ENCODE measurements at regions not wholly inside any gene's neighbourhood (a gene's known extent, or its start where the extent isn't known, plus 50 kb on each side); places are given as distances from the start of the nearest gene placed in this dataset.
A peak's percentile ranks its signal among the peaks of the same experiment; 100 is the strongest.

- H3K9ac ChIP-seq (ENCODE audit: low read length) = no peak overlapping the region
- Mint-ChIP-seq H3K4me3 (ENCODE audit: unreplicated experiment) (no peak overlapping the region), H3K36me3 (ENCODE audit: low read depth, unreplicated experiment) (no peaks in the 10 kb centered on the region), H3K27me3 (ENCODE audit: low read depth, unreplicated experiment) (no peaks in the 10 kb centered on the region), H3K27ac (ENCODE audit: unreplicated experiment) (no peak overlapping the region), H3K4me1 (ENCODE audit: low read depth, unreplicated experiment) (peaks cover 14% of the 10 kb centered on the region), H3K9me3 (ENCODE audit: unreplicated experiment) (peaks cover 2% of the 10 kb centered on the region)
- no peaks in the 10 kb centered on the region for H3K36me3 ChIP-seq (ENCODE audit: insufficient read depth, low read length)
- no peak overlapping the region for H3K4me3 ChIP-seq (ENCODE audit: insufficient read depth, low read depth, low read length)
- no peak overlapping the region for H2AFZ ChIP-seq (ENCODE audit: low read depth, low read length)
- H3K79me2 ChIP-seq (ENCODE audit: insufficient read depth, low read length) = no peaks in the 10 kb centered on the region
- FAIRE-seq (no peak), DNase-seq (ENCODE audit: low read depth) (peak; percentile 58)
- H3K4me2 ChIP-seq (ENCODE audit: low read length) = peak overlapping the region; percentile 28
- no peaks in the 10 kb centered on the region for H3K9me3 ChIP-seq (ENCODE audit: insufficient read depth, low read depth, low read length)
- H3K27ac ChIP-seq (ENCODE audit: low read depth, low read length) = no peak overlapping the region
- TF ChIP-seq EZH2 (IDR thresholded peaks at IDR 0.05; ENCODE audit: insufficient read depth, low read length) (no peak), CTCF (IDR thresholded peaks at IDR 0.05; ENCODE audit: insufficient read depth, low read depth, low read length) (no peak)
- H3K27me3 ChIP-seq (ENCODE audit: insufficient read depth, low read length) = no peaks in the 10 kb centered on the region
- H3K4me1 ChIP-seq (ENCODE audit: insufficient read depth, low read length) = peaks cover 6% of the 10 kb centered on the region
- no peaks in the 10 kb centered on the region for H4K20me1 ChIP-seq (ENCODE audit: insufficient read depth, low read length)
Observed at GRCh38 chr13:40329781-40330485, 336.5 kb downstream of the FOXO1 start.

GRCh38 chr13:40330950-40331349 is 335.5 kb downstream of the FOXO1 start:
- no peak overlapping the region for H3K4me2 ChIP-seq (ENCODE audit: low read length)

More at GRCh38 chr13:40330950-40331349, 335.5 kb downstream of the FOXO1 start:
- Mint-ChIP-seq H3K9me3 (ENCODE audit: unreplicated experiment) (peaks cover 2% of the 10 kb centered on the region), H3K4me3 (ENCODE audit: unreplicated experiment) (no peak overlapping the region), H3K4me1 (ENCODE audit: low read depth, unreplicated experiment) (peaks cover 14% of the 10 kb centered on the region), H3K27me3 (ENCODE audit: low read depth, unreplicated experiment) (no peaks in the 10 kb centered on the region), H3K36me3 (ENCODE audit: low read depth, unreplicated experiment) (no peaks in the 10 kb centered on the region), H3K27ac (ENCODE audit: unreplicated experiment) (no peak overlapping the region)
- TF ChIP-seq CTCF (IDR thresholded peaks at IDR 0.05; ENCODE audit: insufficient read depth, low read depth, low read length) (no peak), EZH2 (IDR thresholded peaks at IDR 0.05; ENCODE audit: insufficient read depth, low read length) (no peak)
- FAIRE-seq (no peak), DNase-seq (ENCODE audit: low read depth) (no peak)
- no peak overlapping the region for H3K4me3 ChIP-seq (ENCODE audit: insufficient read depth, low read depth, low read length)
- no peak overlapping the region for H3K27ac ChIP-seq (ENCODE audit: low read depth, low read length)
- H3K9ac ChIP-seq (ENCODE audit: low read length) = no peak overlapping the region
- peaks cover 6% of the 10 kb centered on the region for H3K4me1 ChIP-seq (ENCODE audit: insufficient read depth, low read length)
- no peaks in the 10 kb centered on the region for H3K36me3 ChIP-seq (ENCODE audit: insufficient read depth, low read length)
- H3K27me3 ChIP-seq (ENCODE audit: insufficient read depth, low read length) = no peaks in the 10 kb centered on the region
- no peak overlapping the region for H2AFZ ChIP-seq (ENCODE audit: low read depth, low read length)
- no peaks in the 10 kb centered on the region for H3K9me3 ChIP-seq (ENCODE audit: insufficient read depth, low read depth, low read length)
- no peaks in the 10 kb centered on the region for H4K20me1 ChIP-seq (ENCODE audit: insufficient read depth, low read length)
- H3K79me2 ChIP-seq (ENCODE audit: insufficient read depth, low read length) = no peaks in the 10 kb centered on the region

Data from astrocyte (in vitro differentiated cells and primary cell).